8988T (cell line): ENCODE measurements at regions not wholly inside any gene's neighbourhood (a gene's known extent, or its start where the extent isn't known, plus 50 kb on each side); places are given as distances from the start of the nearest gene placed in this dataset.

Experiments used
- DNase-seq: peaks from one replicate; pipeline ENCODE4 v3.0.0; 2011

DNA sequence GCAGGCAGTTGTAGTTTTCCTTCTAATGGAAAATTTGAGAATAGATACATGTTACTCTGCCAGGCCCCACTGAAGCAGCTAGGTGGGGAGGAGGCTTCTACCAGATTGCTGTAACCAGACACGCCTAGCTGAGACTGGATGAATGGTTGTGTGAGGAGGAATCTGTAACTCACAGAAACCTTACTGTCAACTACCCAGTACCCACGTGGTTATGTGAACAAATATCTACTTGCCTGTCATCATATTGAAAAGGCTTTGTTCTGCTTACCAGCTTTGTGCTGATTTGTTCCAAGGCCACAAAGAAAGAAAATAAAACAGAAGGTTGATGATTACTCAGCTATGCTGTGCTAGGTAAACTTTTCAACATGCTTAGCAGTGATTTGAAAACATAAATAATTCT, 167.2 kb downstream of the CAPZA3 start:
- DNase-seq: no peak

DNA sequence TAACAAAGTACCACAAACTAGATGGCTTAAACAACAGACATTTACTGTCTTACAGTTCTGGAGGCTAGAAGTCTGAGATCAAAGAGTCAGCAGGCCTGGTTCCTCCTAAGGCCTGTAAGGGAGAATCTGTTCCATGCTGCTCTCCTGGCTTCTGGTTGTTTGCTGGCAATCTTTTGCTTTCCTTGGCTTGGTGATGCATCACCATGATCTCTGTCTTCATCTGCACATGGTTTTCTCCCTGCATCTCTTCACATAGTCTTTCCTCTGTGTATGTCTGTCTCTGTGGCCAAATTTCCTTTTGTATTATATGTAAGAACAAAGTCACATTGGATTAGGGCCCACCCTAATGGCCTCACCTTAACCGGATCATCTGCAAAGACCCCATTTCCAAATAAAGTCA, 168.5 kb downstream of the CAPZA3 start:
- DNase-seq: no peak

DNA sequence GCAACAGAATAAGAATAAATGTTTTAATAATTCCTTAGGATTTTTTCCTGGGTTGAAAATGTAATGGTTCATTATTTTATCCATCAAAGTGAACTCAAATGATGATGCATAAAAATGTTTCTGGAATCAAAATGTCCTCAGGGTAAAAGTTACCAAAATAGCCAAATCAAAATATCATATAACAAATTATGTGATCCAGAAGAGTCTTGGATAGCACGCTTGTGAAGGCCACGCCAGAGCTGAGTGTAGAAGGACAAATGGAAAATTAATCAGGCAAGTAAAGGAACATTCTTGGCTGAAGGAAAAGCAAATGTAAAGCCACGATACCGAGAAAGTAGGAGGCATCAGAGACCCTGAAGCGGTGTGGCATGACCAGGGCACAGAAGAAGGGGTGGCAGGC, 169.2 kb downstream of the CAPZA3 start:
- no peak for DNase-seq

DNA sequence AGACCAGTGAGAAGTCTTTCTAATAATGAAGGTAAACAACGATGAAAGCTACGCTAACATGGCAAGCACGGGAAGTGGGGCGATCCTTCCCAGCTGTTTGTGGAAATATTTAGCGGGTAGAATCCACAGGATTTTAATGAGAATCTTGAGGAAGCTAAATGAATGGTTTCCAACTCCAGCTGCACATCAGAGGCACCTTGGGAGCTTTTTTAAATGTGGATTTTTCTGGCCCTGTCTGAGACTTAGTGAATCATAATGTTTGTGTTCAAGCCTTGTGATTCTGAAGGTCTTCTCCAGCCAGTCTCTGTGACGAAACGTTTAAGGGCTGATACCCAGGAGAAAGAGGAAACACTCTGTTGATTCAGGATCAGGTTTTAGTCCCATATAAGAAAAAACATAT, 169.8 kb downstream of the CAPZA3 start:
- no peak for DNase-seq

DNA sequence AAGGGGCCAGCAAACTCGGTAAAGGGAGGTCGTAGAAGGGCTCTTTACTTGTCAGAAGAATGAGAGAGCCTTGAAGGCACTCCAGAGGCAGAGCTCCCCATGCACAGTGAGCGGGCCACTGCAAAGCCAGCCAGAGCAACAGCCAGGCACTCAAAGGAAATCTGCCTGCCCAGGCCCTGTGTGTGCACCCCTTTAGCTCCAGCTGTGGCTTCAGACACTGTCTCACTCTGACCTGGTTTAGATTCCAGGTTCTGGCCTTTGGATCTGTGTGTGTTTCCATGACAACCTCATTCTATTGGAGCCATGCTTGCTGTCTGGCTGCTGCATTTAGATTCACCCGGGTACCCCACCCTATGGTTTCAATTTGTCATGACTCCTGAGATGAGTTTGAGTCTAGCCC, 170.3 kb downstream of the CAPZA3 start:
- no peak for DNase-seq

DNA sequence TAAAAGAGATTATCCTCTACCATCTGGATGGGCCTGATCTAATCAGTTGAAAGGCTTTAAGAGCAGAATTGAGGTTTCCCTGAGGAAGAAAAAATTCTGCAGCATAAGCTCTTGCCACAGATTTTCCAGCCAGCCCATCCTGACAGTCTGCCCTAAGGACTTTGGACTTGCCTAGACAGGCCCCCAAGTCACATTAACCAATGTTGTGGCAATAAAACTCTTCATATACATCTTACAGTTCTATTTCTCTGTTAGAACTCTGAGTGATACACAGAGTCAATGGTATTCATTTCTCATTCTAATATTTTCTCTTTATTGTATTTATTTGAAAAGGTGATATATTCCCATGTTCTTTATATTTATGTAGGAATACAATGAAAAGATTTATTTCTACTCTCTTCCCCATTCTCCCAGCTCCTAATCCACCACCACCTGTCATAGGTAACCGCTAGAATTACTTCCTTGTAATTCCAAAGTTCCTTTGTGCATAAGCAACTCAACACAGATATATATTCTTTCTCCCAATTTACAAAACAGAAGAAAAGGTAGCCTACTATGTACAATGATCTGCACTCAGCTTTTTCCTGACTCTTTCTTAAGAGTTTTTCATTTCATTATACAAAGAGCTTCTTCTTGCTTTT, 182.1 kb downstream of the CAPZA3 start:
- DNase-seq: no peak

DNA sequence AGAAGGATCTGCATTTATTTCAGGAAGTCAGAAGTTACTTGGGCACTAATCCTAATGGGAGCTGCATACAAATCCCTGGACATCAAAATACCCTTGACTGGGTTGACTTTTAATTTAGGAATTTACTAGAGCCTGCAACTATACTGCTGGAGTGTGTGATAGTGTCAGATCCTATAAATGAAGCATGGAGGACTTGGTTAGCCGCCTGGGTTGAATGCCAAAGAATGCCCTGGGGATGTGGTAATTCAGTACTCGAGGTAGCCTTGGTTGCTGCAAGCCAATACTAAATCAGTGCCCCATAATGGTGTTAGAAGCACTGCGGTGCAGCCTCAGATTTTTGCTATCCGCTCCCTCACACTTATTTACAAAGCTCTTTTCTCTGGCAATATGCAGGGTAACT, 184.9 kb downstream of the CAPZA3 start:
- DNase-seq: no peak

DNA sequence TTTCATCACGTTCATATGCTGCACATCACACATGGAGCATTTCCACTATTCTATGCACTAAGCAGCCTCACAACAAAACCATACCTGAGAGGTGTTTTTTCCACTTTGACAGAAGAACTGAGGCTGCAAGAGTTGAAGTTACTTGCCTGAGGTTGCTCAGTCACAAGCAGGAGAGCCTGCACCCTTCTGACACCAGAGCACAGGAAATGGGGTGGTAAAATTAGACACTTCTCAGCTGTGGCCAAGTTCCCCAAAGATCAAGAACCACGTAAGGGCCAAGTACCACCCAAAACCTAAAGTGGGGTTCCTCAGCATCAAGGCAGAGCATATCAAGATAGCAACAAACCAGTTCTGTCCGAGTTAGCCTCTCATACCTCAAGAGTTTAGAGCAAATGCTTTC, 185.8 kb downstream of the CAPZA3 start:
- no peak for DNase-seq

DNA sequence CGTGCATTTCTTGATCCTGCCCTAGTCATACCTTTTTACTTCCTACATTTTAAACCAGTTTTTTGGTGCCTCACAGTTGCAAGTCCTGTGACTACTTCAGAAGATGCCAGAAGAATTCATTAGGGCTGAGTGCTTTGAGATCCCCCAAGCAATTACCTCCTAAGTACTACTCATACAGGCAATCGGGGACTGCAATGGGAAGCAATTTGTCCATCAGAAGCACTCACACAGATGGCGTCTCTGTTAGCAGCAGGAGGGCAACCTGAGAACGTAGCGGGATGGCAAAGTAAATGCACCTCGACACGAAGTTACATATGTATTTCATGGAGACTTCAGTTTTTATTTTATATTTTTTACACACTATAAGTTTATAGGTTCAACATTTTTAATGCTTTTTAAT, 188.3 kb downstream of the CAPZA3 start:
- no peak for DNase-seq

DNA sequence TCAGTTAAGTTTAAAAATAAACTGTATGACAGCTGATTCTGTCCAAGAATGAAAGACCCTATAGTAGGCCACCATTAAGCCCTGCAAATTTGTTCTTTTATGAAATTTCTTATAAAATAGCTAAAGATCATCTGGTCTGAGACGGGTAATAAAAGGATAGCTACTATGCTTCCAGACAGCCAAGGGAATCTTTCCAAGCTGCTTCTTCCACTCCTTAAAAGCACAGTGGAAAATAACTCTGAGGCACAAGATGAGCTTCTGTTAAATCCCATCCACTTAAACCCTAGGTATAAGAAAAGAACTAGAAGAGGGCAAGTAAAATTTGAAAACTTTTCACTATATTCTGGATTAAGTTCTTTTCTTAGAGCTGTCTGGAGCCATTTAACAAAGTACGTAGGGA, 194.3 kb downstream of the CAPZA3 start:
- DNase-seq: no peak

DNA sequence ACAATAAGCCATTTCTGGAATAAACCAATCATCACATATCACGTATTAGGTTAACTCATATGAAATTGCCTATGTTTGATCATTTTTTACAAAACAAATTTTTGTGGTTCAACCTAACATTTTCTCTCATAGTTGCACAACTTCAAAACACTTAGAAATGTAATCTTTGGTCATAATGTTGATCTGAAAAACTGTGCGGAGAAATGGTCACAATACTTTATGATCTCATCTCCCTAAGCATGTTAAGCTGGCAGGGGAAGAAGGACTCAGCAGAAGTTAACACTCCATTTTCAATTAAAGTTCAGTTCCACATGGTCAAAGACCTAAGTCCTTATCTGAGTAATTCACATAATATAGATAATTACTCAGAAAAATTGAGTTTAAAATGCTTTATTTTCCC, 194.8 kb downstream of the CAPZA3 start:
- no peak for DNase-seq

DNA sequence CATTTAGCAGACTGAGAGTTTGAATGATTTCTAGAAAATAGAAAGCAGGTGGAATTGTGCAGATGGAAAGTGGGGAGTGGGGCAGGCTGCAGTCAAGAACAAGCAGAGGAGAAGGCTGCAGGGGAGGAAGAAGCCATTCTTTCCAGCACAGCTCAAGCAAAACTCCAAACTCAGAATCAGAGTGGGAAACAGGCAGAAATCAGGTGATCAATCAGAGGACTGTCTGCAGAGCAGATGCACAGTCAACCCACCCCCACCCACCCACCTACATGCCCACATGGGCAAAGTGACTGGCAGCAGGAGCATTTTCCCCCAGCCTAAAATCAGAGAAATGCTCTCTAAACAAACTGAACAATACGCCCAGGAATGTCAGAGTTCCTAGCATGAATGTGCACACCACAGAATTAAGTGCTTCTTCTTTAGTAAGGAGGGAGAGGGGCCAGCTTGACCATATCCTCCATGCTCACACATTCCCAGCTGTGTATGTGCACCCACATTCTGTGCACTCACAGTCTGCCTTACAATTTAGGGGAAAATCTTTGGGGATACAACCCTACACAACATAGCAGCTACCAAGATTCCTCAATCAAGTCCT, 194.1 kb upstream of the PLEKHA5 start:
- DNase-seq: no peak

DNA sequence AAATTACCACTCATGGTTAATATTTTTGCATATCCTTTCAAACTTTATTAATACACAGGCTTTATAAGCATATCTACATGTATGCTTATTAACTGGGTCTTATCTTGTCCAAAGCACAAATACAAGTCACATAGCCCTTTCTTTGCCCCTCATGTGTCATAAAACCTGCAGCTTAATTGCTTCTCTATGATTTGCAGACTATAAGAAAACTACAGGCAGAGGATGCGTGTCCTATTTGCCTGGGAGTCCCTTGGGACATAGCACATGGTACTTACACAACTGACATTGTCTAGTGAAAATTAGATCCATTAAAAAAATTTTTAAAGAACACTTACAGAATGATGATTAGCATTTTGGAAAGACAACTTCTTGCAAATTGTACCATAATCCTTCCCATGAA, 190.5 kb upstream of the PLEKHA5 start:
- DNase-seq: no peak

DNA sequence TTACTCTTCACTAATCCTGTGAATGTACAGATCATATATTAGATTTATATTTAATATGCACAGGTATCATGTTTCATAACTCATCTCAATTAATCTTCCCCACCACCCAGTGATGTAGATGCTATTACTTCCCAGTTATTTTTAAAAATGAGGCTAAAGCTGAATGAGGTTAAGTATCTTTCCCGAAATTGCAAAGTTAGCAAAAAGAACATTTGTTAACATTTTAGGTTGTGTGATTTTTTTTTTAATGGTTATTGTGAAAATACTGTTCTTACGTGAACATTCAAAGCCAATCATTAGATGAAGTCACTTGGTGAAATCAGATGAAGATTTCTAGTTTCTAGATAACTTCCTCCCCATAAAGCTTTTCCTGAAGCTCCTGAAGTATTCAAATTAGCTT, 186.9 kb upstream of the PLEKHA5 start:
- no peak for DNase-seq

DNA sequence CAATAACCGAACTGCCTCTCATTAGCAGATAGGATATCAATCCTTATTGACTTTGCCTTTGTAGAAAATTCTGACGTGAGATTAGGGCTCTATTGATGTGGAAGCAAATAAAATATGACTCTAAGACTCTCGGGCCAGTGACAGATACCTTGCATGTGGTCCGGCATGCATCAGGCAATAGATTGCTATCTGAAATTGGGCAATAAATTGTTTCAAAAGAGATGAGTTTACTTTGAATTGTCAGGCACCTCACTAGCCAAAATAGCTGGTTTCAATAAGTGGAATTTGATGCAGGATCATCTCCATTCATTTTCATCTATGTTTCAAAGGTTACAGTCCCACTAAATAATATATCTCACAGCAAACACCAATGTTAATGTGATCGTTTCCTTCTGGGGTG, 186.3 kb upstream of the PLEKHA5 start:
- DNase-seq: no peak

DNA sequence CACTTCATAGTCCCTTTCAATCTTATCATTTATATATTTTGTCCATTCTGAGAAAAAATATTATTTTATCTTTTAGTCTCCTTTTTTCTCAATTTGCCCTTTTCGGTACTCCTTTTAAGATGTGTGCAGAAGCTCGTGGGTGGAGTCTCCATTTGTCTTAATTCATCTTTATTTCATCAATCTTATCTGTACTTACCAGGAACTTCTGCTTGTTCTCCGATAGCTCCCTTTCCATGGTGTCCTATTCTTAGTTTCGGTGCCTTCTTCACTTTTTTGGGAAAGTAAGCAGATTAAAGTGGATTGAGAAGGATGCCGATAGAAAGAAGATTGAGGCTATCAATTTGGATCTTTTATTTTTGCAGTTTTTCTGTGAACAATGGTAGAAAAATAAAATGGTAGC, 183.4 kb upstream of the PLEKHA5 start:
- DNase-seq: no peak

DNA sequence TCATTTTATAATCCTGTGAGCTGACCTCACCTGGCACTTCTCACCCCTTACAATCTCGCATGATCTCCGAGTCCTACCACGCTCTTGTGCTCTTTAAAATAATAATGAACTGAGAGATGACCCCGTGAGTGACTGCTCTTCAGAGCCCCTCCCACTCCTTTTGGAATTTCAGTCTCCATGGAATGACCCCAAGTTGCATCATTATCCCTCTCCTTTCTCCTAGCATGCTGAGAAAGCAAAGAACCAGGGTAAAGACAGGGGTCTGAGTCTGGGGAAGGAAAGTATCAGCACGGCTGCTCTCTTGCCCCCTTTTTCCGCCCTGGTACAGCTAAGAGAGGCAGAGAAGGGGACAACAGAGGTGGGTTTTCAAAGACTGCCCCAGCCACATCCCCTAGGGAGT, 178.3 kb upstream of the PLEKHA5 start:
- DNase-seq: no peak

DNA sequence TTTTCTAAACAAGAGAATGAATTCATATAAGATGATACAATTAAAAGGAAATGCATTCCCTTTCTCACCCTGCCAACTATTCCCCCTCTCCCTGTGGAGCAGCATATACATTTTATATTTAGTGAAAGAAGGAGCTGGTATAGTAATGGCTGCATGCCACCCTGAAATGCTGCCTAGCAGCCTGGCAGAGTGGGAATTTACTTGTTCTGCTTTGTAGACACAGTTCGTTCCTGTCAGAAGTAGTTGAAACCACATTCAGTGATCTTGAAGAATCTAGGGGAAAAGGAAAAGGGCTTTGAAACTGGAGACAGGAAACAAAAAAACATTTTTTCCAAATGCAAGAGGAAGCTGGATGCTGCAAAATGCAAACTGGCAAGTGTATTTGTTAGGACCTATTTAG, 176.0 kb upstream of the PLEKHA5 start:
- no peak for DNase-seq

DNA sequence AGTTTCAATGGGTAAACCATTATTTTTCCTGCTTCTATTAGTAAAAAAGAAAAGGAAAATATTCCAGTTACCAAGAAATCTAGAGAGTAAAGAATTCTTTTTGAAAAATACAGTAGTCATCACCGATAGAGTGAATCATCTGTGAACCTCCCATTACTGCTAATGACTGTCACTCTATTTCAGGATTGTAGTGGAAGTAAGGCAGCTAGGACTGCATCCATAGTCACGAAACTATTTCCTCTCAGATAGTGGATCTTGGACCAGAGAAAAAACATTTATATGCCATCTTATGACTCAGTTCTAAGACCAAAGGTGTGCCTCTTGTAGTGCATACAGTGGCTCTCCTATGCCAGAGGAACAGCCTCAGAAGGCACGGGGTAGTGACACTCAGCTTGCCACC, 173.9 kb upstream of the PLEKHA5 start:
- no peak for DNase-seq

DNA sequence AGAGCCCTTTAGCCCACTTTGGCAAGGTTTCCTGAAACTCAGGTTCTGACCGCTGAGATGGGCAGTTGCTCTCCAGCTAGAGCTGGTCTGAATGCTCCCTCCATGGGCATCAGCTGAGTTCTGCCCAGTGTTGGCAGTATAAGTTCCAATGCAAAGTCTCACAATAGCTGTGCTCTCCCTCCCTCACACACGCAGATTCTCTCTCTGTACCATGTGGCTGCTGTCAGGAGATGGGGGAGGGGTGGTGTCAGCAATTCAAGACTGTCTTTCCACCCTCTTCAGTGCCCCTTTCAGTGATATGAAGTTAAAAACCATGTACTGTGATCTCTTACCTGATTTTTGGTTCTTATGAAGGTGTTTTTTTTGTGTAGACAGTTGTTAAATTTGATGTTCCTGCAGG, 164.3 kb upstream of the PLEKHA5 start:
- DNase-seq: no peak

DNA sequence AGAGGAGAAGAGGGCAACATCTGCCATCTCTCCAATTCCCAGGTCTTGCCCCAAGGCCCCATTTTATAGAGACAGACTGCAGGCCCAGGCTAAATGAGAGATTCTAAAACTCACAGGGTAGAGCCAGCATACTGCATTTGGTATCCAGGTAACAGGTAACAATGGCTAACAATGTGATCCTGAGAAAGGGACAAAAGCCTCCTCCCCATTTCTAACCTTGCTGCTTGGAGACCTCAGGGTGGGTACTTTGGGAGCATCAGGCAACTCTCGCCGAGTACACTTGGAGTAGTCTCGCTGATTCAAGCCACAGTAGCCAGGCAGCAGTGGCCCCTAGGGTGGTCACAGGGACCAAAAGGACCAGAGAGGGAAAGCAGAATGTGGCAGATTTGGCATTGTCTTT, 162.6 kb upstream of the PLEKHA5 start:
- no peak for DNase-seq

DNA sequence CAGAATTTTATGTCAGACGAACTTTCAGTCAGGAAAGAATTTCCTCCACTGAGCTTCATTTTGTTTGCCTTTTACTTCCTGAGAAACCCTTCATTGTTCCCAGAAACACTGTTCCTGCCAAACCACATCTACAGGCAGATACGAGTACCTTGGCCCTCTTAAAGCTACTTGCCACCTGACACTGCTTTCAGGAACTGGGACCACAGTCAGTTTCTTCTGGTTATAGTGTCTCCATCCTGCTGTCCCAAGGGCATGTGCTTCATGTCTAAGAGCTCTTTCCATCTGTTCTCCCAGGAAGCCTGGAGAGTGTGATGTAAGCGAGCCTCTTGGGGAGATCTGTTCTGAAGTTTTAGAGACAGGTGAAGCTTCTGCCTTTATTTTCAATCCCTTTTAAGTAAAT, 161.7 kb upstream of the PLEKHA5 start:
- no peak for DNase-seq

DNA sequence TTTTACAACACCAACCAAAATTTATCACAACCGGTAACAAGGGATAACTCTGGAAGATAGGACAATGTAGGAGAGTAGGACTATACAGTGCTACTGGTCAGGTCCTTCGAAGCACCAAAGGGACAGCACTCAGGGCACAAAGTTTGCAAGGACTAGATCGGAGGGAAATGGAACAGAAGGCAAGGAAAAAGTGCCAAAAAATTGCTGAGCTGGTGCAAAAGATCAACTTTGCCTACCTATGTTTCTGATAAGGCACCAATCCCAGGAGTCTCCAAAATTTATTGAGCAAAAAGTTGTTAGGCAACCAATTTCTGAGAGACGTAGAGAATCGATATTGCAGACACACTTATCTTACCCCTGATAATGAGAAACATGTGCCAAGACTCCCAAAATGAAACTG, 160.0 kb upstream of the PLEKHA5 start:
- no peak for DNase-seq

DNA sequence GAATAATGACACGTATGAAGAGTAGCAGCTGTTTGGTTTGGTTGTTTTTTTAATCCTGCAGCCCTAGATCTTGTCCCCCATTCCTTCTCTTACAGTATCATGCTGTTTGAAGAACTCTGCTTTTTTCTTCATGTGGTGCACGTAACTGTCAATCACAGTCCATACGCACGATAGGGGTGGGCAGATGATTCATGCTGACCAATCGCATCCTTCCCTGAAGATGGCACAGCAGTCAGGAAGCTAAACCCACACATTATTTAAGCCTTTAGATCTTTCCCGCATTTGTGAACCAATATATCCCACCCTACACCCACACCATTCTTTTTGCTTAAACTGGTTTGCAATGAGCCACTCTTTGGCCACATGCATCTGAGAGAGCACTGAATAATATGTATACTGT, 158.9 kb upstream of the PLEKHA5 start:
- DNase-seq: no peak

DNA sequence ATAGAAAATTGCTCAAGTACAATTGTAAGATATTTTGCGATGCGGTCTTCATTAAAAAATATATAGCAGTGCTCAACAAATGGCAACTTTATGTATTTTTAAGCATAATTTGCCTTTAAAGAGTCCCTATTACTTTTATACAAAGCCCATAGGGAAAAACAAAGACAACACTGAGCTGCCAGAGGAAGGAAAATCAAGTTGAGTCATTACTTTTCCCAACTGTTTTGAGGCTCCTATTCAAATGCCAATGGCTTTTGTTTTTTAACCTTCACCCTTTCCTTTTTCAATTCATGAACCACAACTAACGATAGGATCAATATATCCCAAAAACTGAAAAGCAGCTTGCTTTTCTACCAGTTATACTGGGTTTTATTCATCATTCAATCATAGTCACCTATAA, 157.6 kb upstream of the PLEKHA5 start:
- DNase-seq: no peak

DNA sequence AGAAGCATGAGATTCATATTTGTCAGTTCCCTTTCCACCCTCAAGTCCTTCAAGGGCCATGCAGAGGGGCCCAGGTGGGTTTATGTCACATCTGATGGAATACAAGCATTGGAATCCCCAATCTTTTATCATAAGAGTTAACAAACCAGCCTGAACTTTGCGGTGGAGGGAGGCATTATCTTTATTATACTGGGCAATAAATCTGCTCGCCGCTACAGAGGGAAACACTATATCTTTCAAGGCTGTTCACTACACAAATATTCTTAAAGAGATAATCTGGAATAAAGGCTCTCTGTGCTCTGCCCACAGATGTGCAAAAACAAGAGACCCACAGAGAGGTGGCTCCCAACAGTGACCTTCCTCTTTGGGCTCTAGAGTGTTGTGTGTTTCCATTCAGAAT, 153.6 kb upstream of the PLEKHA5 start:
- DNase-seq: no peak
